Vagina (tissue), 2 donors: ENCODE measurements at regions not wholly inside any gene's neighbourhood (a gene's known extent, or its start where the extent isn't known, plus 50 kb on each side); places are given as distances from the start of the nearest gene placed in this dataset.

Experiments used
- POLR2A ChIP-seq, 2 donors: fragments of 450-650 bp; IDR thresholded peaks; one replicate each; pipeline ENCODE4 v1.6.1; 2017; ENCODE audit warnings: antibody characterized with exemption in 2 of 2, mild to moderate bottlenecking in 2 of 2, moderate library complexity in 2 of 2
- POLR2AphosphoS5 ChIP-seq, 2 donors: sonication (generic); formaldehyde crosslinking; IDR thresholded peaks; one replicate each; pipeline ENCODE4 v1.9.0; 2017; ENCODE audit warnings: antibody characterized with exemption in 2 of 2, mild to moderate bottlenecking in 2 of 2, low read depth in 1 of 2; ENCODE audit not compliant: insufficient read depth in 1 of 2
- TF ChIP-seq, protein P1 (sequence below), 3 experiments: fragments of 450-650 bp in 2 of 3; fragments of 200-600 bp in 1 of 3; sonication (generic) in 1 of 3; IDR thresholded peaks; one replicate each; pipeline ENCODE4 v1.5.1; 2017 to 2019; ENCODE audit warnings: antibody characterized with exemption in 3 of 3, mild to moderate bottlenecking in 2 of 3, moderate library complexity in 2 of 3

DNA sequence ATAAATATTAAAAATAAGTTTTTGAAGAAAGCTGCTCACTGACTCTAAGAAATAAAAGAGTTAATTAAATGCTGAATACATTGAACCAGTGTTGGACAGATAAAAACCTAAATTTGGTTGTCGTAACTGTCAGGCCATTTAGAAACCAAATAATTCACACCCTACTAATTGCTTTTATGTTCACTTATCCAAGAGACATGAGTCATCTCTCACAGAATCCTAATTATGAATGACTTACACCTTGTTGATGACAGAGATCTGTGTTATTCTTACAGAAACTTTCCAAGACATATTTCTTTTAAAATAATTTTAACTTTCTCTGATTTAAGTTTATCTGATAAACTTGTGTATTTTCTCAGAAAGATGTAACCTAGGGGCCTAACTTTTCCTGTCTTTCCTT lies 250.7 kb downstream of the IKZF2 start:
- TF ChIP-seq, protein P1, sequence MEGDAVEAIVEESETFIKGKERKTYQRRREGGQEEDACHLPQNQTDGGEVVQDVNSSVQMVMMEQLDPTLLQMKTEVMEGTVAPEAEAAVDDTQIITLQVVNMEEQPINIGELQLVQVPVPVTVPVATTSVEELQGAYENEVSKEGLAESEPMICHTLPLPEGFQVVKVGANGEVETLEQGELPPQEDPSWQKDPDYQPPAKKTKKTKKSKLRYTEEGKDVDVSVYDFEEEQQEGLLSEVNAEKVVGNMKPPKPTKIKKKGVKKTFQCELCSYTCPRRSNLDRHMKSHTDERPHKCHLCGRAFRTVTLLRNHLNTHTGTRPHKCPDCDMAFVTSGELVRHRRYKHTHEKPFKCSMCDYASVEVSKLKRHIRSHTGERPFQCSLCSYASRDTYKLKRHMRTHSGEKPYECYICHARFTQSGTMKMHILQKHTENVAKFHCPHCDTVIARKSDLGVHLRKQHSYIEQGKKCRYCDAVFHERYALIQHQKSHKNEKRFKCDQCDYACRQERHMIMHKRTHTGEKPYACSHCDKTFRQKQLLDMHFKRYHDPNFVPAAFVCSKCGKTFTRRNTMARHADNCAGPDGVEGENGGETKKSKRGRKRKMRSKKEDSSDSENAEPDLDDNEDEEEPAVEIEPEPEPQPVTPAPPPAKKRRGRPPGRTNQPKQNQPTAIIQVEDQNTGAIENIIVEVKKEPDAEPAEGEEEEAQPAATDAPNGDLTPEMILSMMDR (IDR thresholded peaks at IDR 0.05), result no peak
- TF ChIP-seq POLR2A (IDR thresholded peaks at IDR 0.05) (no peak), POLR2AphosphoS5 (IDR thresholded peaks at IDR 0.05; ENCODE audit: insufficient read depth in 1 of 2, low read depth in 1 of 2) (no peak)
